Upper lobe of right lung (tissue), 1 donor: ENCODE measurements at regions not wholly inside any gene's neighbourhood (a gene's known extent, or its start where the extent isn't known, plus 50 kb on each side); places are given as distances from the start of the nearest gene placed in this dataset.
"Not testable (repeated sequence)": the region's sequence is repeated elsewhere in the genome, so short reads cannot be mapped to it uniquely, and the experiment has no call there.

ENCODE experiments used
- ATAC-seq: fragments of 200-7000 bp; cut with Tn5 transposase; one replicate; pipeline ENCODE4 v1.9.1; 2020; ENCODE audit warnings: mild to moderate bottlenecking, moderate library complexity
- DNase-seq: peaks from one replicate; pipeline ENCODE4 v3.0.0-alpha.2; 2020
- H3K27ac ChIP-seq: fragments of 200-600 bp; one replicate; pipeline ENCODE4 v1.8.0; 2022
- H3K27me3 ChIP-seq: fragments of 200-600 bp; one replicate; pipeline ENCODE4 v1.8.0; 2022; ENCODE audit warnings: mild to moderate bottlenecking
- H3K36me3 ChIP-seq: fragments of 200-600 bp; one replicate; pipeline ENCODE4 v1.8.0; 2022
- H3K4me1 ChIP-seq: fragments of 200-600 bp; one replicate; pipeline ENCODE4 v1.8.0; 2022
- H3K4me3 ChIP-seq: fragments of 200-600 bp; one replicate; pipeline ENCODE4 v1.8.0; 2022; ENCODE audit warnings: mild to moderate bottlenecking
- H3K9me3 ChIP-seq: fragments of 200-600 bp; one replicate; pipeline ENCODE4 v1.8.0; 2022
- intact Hi-C: fragments of 100-400 bp; cut with DNase I; formaldehyde crosslinking; loops from one replicate; pipeline ENCODE4 v1.11.0; 2022
- TF ChIP-seq, protein P1 (sequence below): fragments of 200-600 bp; IDR thresholded peaks from one replicate; pipeline ENCODE4 v1.8.0; 2022; ENCODE audit warnings: antibody characterized with exemption
- donor health status: DM: no; HTN: yes; CAD: no; lungs with severe emphysema.

DNA sequence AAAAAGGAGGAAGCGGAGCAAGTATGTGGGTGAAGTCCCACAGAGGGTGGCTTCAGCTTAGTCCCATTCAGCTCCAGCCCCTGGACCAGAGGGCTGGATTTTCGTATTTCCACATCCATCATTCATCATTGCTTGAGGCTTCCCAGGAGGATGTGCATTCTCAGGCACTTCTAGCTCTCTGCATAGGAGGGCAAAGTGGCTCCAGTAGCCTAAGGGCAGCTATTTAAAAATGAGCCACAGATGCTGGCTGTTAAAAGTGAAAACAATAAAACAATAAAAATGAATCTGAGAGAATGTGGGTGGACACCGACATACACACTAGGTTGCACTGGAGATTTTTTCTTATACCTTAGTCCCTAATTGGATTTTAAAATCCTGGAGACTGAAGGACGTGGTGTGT is 629.2 kb upstream of the ZNF385D start:
- H3K27ac ChIP-seq: no peak overlapping the region
- H3K27me3 ChIP-seq: no peaks in the 10 kb centered on the region
- no peak for DNase-seq
- ATAC-seq: no peak
- TF ChIP-seq, protein P1, sequence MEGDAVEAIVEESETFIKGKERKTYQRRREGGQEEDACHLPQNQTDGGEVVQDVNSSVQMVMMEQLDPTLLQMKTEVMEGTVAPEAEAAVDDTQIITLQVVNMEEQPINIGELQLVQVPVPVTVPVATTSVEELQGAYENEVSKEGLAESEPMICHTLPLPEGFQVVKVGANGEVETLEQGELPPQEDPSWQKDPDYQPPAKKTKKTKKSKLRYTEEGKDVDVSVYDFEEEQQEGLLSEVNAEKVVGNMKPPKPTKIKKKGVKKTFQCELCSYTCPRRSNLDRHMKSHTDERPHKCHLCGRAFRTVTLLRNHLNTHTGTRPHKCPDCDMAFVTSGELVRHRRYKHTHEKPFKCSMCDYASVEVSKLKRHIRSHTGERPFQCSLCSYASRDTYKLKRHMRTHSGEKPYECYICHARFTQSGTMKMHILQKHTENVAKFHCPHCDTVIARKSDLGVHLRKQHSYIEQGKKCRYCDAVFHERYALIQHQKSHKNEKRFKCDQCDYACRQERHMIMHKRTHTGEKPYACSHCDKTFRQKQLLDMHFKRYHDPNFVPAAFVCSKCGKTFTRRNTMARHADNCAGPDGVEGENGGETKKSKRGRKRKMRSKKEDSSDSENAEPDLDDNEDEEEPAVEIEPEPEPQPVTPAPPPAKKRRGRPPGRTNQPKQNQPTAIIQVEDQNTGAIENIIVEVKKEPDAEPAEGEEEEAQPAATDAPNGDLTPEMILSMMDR: no peak
- H3K4me3 ChIP-seq: no peak overlapping the region
- no peaks in the 10 kb centered on the region for H3K4me1 ChIP-seq
- H3K9me3 ChIP-seq: no peaks in the 10 kb centered on the region
- H3K36me3 ChIP-seq: no peaks in the 10 kb centered on the region
- intact Hi-C loops: no loop called here

DNA sequence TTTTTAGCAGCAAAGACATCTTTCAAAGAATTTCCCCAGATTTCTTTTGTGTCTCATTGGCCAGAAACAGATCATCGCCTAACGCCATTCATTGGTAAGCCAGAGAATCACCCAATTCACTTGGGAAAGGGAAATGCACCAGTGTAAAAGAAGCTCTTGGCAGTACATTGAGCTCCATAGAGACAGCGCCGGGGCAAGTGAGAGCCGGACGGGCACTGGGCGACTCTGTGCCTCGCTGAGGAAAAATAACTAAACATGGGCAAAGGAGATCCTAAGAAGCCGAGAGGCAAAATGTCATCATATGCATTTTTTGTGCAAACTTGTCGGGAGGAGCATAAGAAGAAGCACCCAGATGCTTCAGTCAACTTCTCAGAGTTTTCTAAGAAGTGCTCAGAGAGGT is 630.6 kb upstream of the ZNF385D start:
- H3K36me3 ChIP-seq, intact Hi-C loops, DNase-seq, H3K4me3 ChIP-seq, H3K27me3 ChIP-seq, H3K27ac ChIP-seq, ATAC-seq, H3K9me3 ChIP-seq, H3K4me1 ChIP-seq: not testable (repeated sequence)

DNA sequence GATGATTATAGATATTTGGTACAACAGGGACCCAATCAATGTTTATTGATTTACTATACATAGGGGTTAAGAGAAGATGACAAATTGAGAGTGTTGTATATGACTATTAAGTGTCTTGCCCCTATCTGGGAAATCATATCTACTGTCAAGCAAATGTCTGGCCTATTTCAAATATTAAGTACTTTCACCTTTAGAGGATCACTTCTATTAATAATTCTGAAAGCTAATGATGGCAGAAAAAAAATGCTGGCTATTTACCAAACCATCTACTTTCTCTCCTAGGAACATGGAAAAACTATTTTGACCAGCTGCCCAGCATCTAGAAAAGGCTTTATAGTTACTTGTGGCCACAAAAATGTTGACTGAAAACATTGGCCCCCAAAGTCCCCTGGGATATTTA is 632.3 kb upstream of the ZNF385D start:
- Histone ChIP-seq H3K4me3 (no peak overlapping the region), H3K27me3 (no peaks in the 10 kb centered on the region), H3K4me1 (no peaks in the 10 kb centered on the region), H3K27ac (no peak overlapping the region), H3K9me3 (no peaks in the 10 kb centered on the region), H3K36me3 (no peaks in the 10 kb centered on the region)
- no peak for ATAC-seq
- intact Hi-C loops: no loop called here
- TF ChIP-seq, protein P1: no peak
- DNase-seq: no peak

DNA sequence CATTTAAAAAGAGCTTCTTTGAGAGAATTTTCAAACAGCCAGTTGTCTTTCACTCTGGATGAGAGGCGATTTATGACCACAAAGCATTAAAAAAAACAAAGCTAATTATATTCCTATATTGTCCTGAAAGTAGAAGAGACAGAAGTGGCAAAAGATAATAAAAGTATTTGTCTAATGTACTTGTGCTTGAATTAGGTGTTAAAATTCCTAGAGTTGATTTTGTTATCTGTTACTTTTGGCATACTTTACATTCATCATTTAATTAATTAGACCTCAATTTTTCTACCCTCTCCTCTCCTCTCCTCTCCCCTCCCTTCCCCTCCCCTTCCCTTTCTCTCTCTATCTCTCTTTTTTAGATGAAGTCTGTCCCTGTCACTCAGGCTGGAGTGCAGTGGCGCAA is 635.1 kb upstream of the ZNF385D start:
- no peaks in the 10 kb centered on the region for H3K9me3 ChIP-seq
- no peaks in the 10 kb centered on the region for H3K4me1 ChIP-seq
- ATAC-seq: no peak
- H3K27ac ChIP-seq: no peak overlapping the region
- H3K27me3 ChIP-seq: no peaks in the 10 kb centered on the region
- H3K36me3 ChIP-seq: no peaks in the 10 kb centered on the region
- intact Hi-C loops: no loop called here
- H3K4me3 ChIP-seq: no peak overlapping the region
- TF ChIP-seq, protein P1: no peak
- no peak for DNase-seq

DNA sequence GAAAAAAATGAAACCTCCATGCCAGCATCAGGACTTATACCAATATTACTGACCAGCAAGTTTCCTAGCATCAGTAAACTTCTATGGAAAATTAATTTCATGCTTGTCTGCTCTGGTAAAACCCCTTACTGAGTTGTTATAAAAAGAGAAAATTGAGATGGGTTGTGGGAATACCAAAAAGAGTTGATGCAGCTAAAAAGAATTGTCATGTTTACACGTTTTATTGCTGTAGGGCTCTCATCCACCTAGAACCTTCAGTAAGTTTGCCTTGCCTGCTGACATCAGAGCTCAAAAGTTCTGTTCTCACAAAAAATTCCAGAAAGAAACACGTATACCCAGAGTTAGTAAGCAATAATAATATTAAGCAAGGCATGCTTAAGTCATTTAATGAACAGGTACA is 641.3 kb upstream of the ZNF385D start:
- Histone ChIP-seq H3K9me3 (no peaks in the 10 kb centered on the region), H3K4me3 (no peak overlapping the region), H3K27ac (no peak overlapping the region), H3K4me1 (no peaks in the 10 kb centered on the region), H3K27me3 (no peaks in the 10 kb centered on the region), H3K36me3 (no peaks in the 10 kb centered on the region)
- no peak for ATAC-seq
- TF ChIP-seq, protein P1: no peak
- no peak for DNase-seq
- intact Hi-C loops: no loop called here

- no peak for ATAC-seq
- no peak overlapping the region for H3K4me3 ChIP-seq
- intact Hi-C loops: no loop called here
- H3K27ac ChIP-seq: no peak overlapping the region
- H3K36me3 ChIP-seq: no peaks in the 10 kb centered on the region
- no peaks in the 10 kb centered on the region for H3K4me1 ChIP-seq
- H3K9me3 ChIP-seq: no peaks in the 10 kb centered on the region
- TF ChIP-seq, protein P1: no peak
- no peak for DNase-seq
- H3K27me3 ChIP-seq: no peaks in the 10 kb centered on the region
Observed at GRCh38 chr3:22392859-22393258, 641.8 kb upstream of the ZNF385D start.
